H1 (cell line): ENCODE measurements at regions not wholly inside any gene's neighbourhood (a gene's known extent, or its start where the extent isn't known, plus 50 kb on each side); places are given as distances from the start of the nearest gene placed in this dataset.
A peak's percentile ranks its signal among the peaks of the same experiment; 100 is the strongest.

Experiments
- CTCF ChIA-PET: fragments of 300-600 bp; sonication (Branson Sonifier 250); formaldehyde crosslinking; loops from one replicate; lab custom pipeline; 2021; ENCODE audit not compliant: partially characterized antibody; lab: Charles Lee
- POLR2A ChIA-PET: fragments of 300-600 bp; sonication (Branson Sonifier 250); formaldehyde crosslinking; loops from one replicate; lab custom pipeline; 2021; ENCODE audit warnings: inconsistent platforms; ENCODE audit not compliant: partially characterized antibody; lab: Charles Lee
- DNase-seq, 2 experiments: peaks; one replicate each; pipeline versions ENCODE4 v3.0.0 to v3.0.0-alpha.2; 2010 to 2022; ENCODE audit warnings: low spot score in 2 of 2, low read depth in 1 of 2, mixed read lengths in 1 of 2
- FAIRE-seq: peaks from 2 replicates; lab custom pipeline; 2011; peaks lifted over from hg19 to GRCh38; lab: Jason Lieb, UNC
- H2AFZ ChIP-seq: 2 replicates; pipeline ENCODE4 v1.8.1; 2012; ENCODE audit warnings: low read length, inconsistent platforms
- H2AK5ac ChIP-seq: 2 replicates; pipeline ENCODE4 v1.6.1; 2013; ENCODE audit warnings: low read depth, low read length
- H2BK120ac ChIP-seq: replicated peaks from 2 replicates; pipeline ENCODE3; 2013; ENCODE audit warnings: low read depth, low read length, inconsistent platforms
- H2BK12ac ChIP-seq: 2 replicates; pipeline ENCODE4 v1.6.1; 2013; ENCODE audit warnings: low read depth, low read length
- H2BK15ac ChIP-seq: 2 replicates; pipeline ENCODE4 v1.6.1; 2013; ENCODE audit warnings: low read length
- H2BK20ac ChIP-seq: 2 replicates; pipeline ENCODE4 v1.6.1; 2013; ENCODE audit warnings: low read length
- H2BK5ac ChIP-seq: 2 replicates; pipeline ENCODE4 v1.6.1; 2013; ENCODE audit warnings: low read depth, low read length
- H3K14ac ChIP-seq: 2 replicates; pipeline ENCODE4 v1.6.1; 2013; ENCODE audit warnings: inconsistent platforms; ENCODE audit not compliant: insufficient read length
- H3K18ac ChIP-seq: 2 replicates; pipeline ENCODE4 v1.6.1; 2013; ENCODE audit warnings: low read length; ENCODE audit errors: extremely low read depth
- H3K23ac ChIP-seq: 2 replicates; pipeline ENCODE4 v1.6.1; 2013; ENCODE audit warnings: inconsistent platforms; ENCODE audit not compliant: insufficient read length
- H3K23me2 ChIP-seq: 2 replicates; pipeline ENCODE4 v1.6.1; 2013; ENCODE audit warnings: low read depth, low read length
- H3K27ac ChIP-seq: 2 replicates; pipeline ENCODE4 v1.6.1; 2011; ENCODE audit warnings: low read depth, low read length, inconsistent platforms
- H3K27me3 ChIP-seq, 4 experiments: replicated peaks in 1 of 4; 1 replicate in 1 of 4; 2 replicates in 3 of 4; pipeline versions ENCODE4 v1.6.1 to v1.8.1; 2011 to 2013; ENCODE audit warnings: low read length in 3 of 4, mild to moderate bottlenecking in 3 of 4, inconsistent platforms in 2 of 4, mixed read lengths in 2 of 4, moderate library complexity in 1 of 4; ENCODE audit not compliant: control insufficient read depth in 3 of 4, insufficient read depth in 3 of 4; ENCODE audit errors: extremely low read depth in 1 of 4
- H3K36me3 ChIP-seq, 4 experiments: 2 replicates each; pipeline versions ENCODE4 v1.6.1 to v1.8.1; 2011 to 2013; ENCODE audit warnings: mild to moderate bottlenecking in 4 of 4, low read length in 3 of 4, moderate library complexity in 2 of 4, control low read depth in 1 of 4, inconsistent platforms in 1 of 4; ENCODE audit not compliant: insufficient read depth in 4 of 4, control insufficient read depth in 2 of 4
- H3K4ac ChIP-seq: replicated peaks from 2 replicates; pipeline ENCODE3; 2013; ENCODE audit warnings: low read length, low read depth, mixed read lengths, inconsistent platforms; ENCODE audit not compliant: insufficient read length
- H3K4me1 ChIP-seq, 4 experiments: replicated peaks in 1 of 4; 1 replicate in 1 of 4; 2 replicates in 3 of 4; pipeline versions ENCODE4 v1.6.1 to v1.8.1; 2011 to 2013; ENCODE audit warnings: low read length in 3 of 4, inconsistent platforms in 2 of 4, mixed read lengths in 1 of 4; ENCODE audit not compliant: insufficient read depth in 4 of 4, control insufficient read depth in 3 of 4
- H3K4me2 ChIP-seq, 2 experiments: 2 replicates each; pipeline versions ENCODE4 v1.6.1 to v1.8.1; 2011 to 2013; ENCODE audit warnings: low read depth in 2 of 2, low read length in 2 of 2, control low read depth in 1 of 2, inconsistent platforms in 1 of 2, mild to moderate bottlenecking in 1 of 2; ENCODE audit not compliant: insufficient read depth in 1 of 2
- H3K4me3 ChIP-seq, 4 experiments: fragments of 200-600, 300-600 bp in 1 of 4; sonication (generic), shearing (Covaris generic), sonication (Bioruptor Twin) in 1 of 4; 2 replicates each; pipeline versions ENCODE4 v1.5.1 to v1.8.1; 2011 to 2016; ENCODE audit warnings: low read length in 4 of 4, low read depth in 3 of 4, control low read depth in 2 of 4, inconsistent platforms in 2 of 4, mild to moderate bottlenecking in 2 of 4, mixed read lengths in 1 of 4, moderate library complexity in 1 of 4; ENCODE audit not compliant: insufficient read depth in 2 of 4; ENCODE audit errors: extremely low read depth in 1 of 4
- H3K56ac ChIP-seq: replicated peaks from 2 replicates; pipeline ENCODE3; 2013; ENCODE audit warnings: low read depth, mild to moderate bottlenecking, mixed read lengths, low read length, inconsistent platforms; ENCODE audit not compliant: insufficient read length
- H3K79me1 ChIP-seq: 2 replicates; pipeline ENCODE4 v1.6.1; 2013; ENCODE audit warnings: low read depth, low read length, control low read depth
- H3K79me2 ChIP-seq, 2 experiments: 2 replicates each; pipeline versions ENCODE4 v1.6.1 to v1.8.1; 2012 to 2013; ENCODE audit warnings: low read length in 2 of 2, mild to moderate bottlenecking in 2 of 2, inconsistent platforms in 1 of 2; ENCODE audit not compliant: insufficient read depth in 2 of 2, control insufficient read depth in 1 of 2
- H3K9ac ChIP-seq, 4 experiments: replicated peaks in 1 of 4; 1 replicate in 1 of 4; 2 replicates in 3 of 4; pipeline versions ENCODE4 v1.6.1 to v1.8.1; 2011 to 2013; ENCODE audit warnings: low read depth in 3 of 4, low read length in 3 of 4, control low read depth in 2 of 4, mild to moderate bottlenecking in 2 of 4, moderate library complexity in 2 of 4, inconsistent platforms in 1 of 4; ENCODE audit errors: extremely low read depth in 1 of 4
- H3K9me3 ChIP-seq, 2 experiments: 2 replicates each; pipeline versions ENCODE4 v1.6.1 to v1.8.1; 2012 to 2013; ENCODE audit warnings: mild to moderate bottlenecking in 2 of 2, moderate library complexity in 2 of 2, control low read depth in 1 of 2, inconsistent platforms in 1 of 2, low read depth in 1 of 2, low read length in 1 of 2, mixed read lengths in 1 of 2; ENCODE audit not compliant: insufficient read depth in 2 of 2
- H4K20me1 ChIP-seq, 2 experiments: replicated peaks in 1 of 2; 2 replicates each; pipeline versions ENCODE3 to v1.8.1; 2011 to 2013; ENCODE audit warnings: inconsistent platforms in 2 of 2, low read length in 2 of 2, mild to moderate bottlenecking in 1 of 2; ENCODE audit not compliant: insufficient read depth in 2 of 2, control insufficient read depth in 1 of 2
- H4K5ac ChIP-seq: 2 replicates; pipeline ENCODE4 v1.6.1; 2013; ENCODE audit warnings: low read length, low read depth, mixed read lengths, inconsistent platforms; ENCODE audit not compliant: insufficient read length
- H4K8ac ChIP-seq: 2 replicates; pipeline ENCODE4 v1.8.0; 2013; ENCODE audit warnings: mild to moderate bottlenecking, moderate library complexity, low read length, inconsistent platforms; ENCODE audit not compliant: insufficient read depth; ENCODE audit errors: extremely low read depth
- H4K91ac ChIP-seq: replicated peaks from 2 replicates; pipeline ENCODE3; 2013; ENCODE audit warnings: low read length, mixed read lengths, inconsistent platforms; ENCODE audit not compliant: insufficient read length
- ASH2L ChIP-seq: fragments of 200-600, 300-600 bp; sonication (generic); IDR thresholded peaks from one replicate; pipeline ENCODE4 v1.7.1; 2017; ENCODE audit warnings: low read length
- HDAC6 ChIP-seq: IDR thresholded peaks from one replicate; pipeline ENCODE4 v1.7.1; 2012; ENCODE audit warnings: low read depth, mild to moderate bottlenecking, inconsistent platforms, low read length, moderate library complexity
- KDM1A ChIP-seq: fragments of 200-600, 300-600 bp; sonication (generic); IDR thresholded peaks from 2 replicates; pipeline ENCODE4 v1.7.1; 2016; ENCODE audit warnings: mild to moderate bottlenecking, low read length, borderline replicate concordance
- KDM4A ChIP-seq: IDR thresholded peaks from one replicate; pipeline ENCODE4 v1.7.1; 2012; ENCODE audit warnings: low read depth, mild to moderate bottlenecking, moderate library complexity, low read length, inconsistent platforms; ENCODE audit not compliant: severe bottlenecking
- KDM5A ChIP-seq: fragments of 200-600 bp; IDR thresholded peaks from 2 replicates; pipeline ENCODE4 v1.7.1; 2012; ENCODE audit warnings: mild to moderate bottlenecking, low read length, inconsistent platforms, mixed read lengths
- POU5F1 ChIP-seq: IDR thresholded peaks from 2 replicates; pipeline ENCODE4 v1.6.1; 2011; ENCODE audit warnings: low read depth, mild to moderate bottlenecking, low read length, moderate library complexity
- RAD21 ChIP-seq, 2 experiments: IDR thresholded peaks in 1 of 2; conservative IDR thresholded peaks in 1 of 2; 2 replicates each; pipeline ENCODE4 v1.6.1; 2011; ENCODE audit warnings: low read depth in 2 of 2, low read length in 2 of 2, improper control_type of control experiment in 1 of 2, inconsistent platforms in 1 of 2, mild to moderate bottlenecking in 1 of 2, moderate library complexity in 1 of 2
- RFX5 ChIP-seq: IDR thresholded peaks from 2 replicates; pipeline ENCODE4 v1.6.1; 2011; ENCODE audit warnings: low read depth, low read length, improper control_type of control experiment, borderline replicate concordance
- SP2 ChIP-seq: IDR thresholded peaks from 2 replicates; pipeline ENCODE4 v1.6.1; 2012; ENCODE audit warnings: mild to moderate bottlenecking, low read length, inconsistent platforms
- SP4 ChIP-seq: IDR thresholded peaks from 2 replicates; pipeline ENCODE4 v1.6.1; 2012; ENCODE audit warnings: low read length, inconsistent platforms
- TCF12 ChIP-seq: IDR thresholded peaks from 2 replicates; pipeline ENCODE4 v1.6.1; 2011; ENCODE audit warnings: low read depth, mild to moderate bottlenecking, low read length
- YY1 ChIP-seq: IDR thresholded peaks from 2 replicates; pipeline ENCODE4 v1.6.1; 2011; ENCODE audit warnings: low read depth, mild to moderate bottlenecking, low read length
- TF ChIP-seq, protein P1 (sequence below): IDR thresholded peaks from 2 replicates; pipeline ENCODE4 v1.6.1; 2011; ENCODE audit warnings: low read depth, mild to moderate bottlenecking, low read length; ENCODE audit not compliant: insufficient read depth
- TF ChIP-seq, protein P2 (sequence below): IDR thresholded peaks from 2 replicates; pipeline ENCODE4 v1.6.1; 2012; ENCODE audit warnings: inconsistent platforms

DNA sequence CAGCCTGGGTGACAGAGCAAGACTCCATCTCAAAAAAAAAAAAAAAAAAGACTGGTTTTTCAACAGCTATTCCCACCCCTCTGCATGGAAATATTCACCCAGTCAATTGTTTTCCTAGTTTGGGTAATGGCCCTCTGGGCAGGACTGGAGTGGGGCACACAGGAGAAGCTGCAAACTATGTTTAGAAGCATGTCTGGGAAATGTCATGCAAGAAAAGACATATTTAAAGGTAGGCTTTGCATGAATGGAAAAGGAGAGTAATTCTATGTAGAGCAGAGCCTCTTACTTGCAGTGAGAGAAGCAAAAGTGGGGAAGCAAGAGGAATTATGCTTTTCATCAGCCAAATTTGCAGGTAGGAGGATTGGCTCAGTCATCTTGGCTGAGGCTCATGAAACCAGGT, 276.5 kb upstream of the PLEKHG7 start:
- Histone ChIP-seq H3K4me3 (no peak overlapping the region), H3K27me3 (no peaks in the 10 kb centered on the region), H3K9ac (no peak overlapping the region), H3K79me2 (no peaks in the 10 kb centered on the region), H3K4me2 (no peak overlapping the region), H3K23ac (no peak overlapping the region), H2BK5ac (no peak overlapping the region), H4K8ac (no peak overlapping the region), H2AK5ac (no peak overlapping the region), H3K18ac (no peak overlapping the region), H2BK120ac (no peak overlapping the region), H3K56ac (no peak overlapping the region), H4K5ac (no peak overlapping the region), H3K9me3 (no peaks in the 10 kb centered on the region; a peak in 1 of 4 replicates), H2AFZ (no peak overlapping the region), H4K91ac (no peak overlapping the region), H4K20me1 (no peaks in the 10 kb centered on the region), H3K4ac (no peak overlapping the region), H3K27ac (no peak overlapping the region), H2BK12ac (no peak overlapping the region), H3K14ac (no peak overlapping the region), H2BK20ac (peak overlapping the region; percentile 82; the same call in 1 of the 2 replicates), H2BK15ac (no peak overlapping the region), H3K23me2 (no peaks in the 10 kb centered on the region), H3K79me1 (no peaks in the 10 kb centered on the region), H3K4me1 (peaks cover 0 to 6% (median 4%) of the 10 kb centered on the region in 4 experiments; a peak in 4 of 7 replicates), H3K36me3 (no peaks in the 10 kb centered on the region)
- DNase-seq (no peak), FAIRE-seq (no peak)
- ChIA-PET CTCF (no interaction called here), POLR2A (no interaction called here)
- TF ChIP-seq YY1 (no peak), SP2 (no peak), KDM5A (no peak), ASH2L (no peak), RAD21 (IDR thresholded peaks at IDR 0.05 in 1 of 2, conservative IDR thresholded peaks at IDR 0.05 in 1 of 2; ENCODE audit: low read depth in 2 of 2, low read length in 2 of 2) (no peak), KDM4A (no peak), HDAC6 (no peak), POU5F1 (no peak), KDM1A (no peak), TCF12 (no peak), RFX5 (no peak), SP4 (no peak)
- TF ChIP-seq, protein P1, sequence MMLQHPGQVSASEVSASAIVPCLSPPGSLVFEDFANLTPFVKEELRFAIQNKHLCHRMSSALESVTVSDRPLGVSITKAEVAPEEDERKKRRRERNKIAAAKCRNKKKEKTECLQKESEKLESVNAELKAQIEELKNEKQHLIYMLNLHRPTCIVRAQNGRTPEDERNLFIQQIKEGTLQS: no peak
- TF ChIP-seq, protein P2, sequence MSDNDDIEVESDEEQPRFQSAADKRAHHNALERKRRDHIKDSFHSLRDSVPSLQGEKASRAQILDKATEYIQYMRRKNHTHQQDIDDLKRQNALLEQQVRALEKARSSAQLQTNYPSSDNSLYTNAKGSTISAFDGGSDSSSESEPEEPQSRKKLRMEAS: no peak
